Colonic mucosa (tissue), 4 donors: ENCODE measurements at regions not wholly inside any gene's neighbourhood (a gene's known extent, or its start where the extent isn't known, plus 50 kb on each side); places are given as distances from the start of the nearest gene placed in this dataset.

Source experiments
- DNase-seq: peaks from one replicate; pipeline ENCODE4 v3.0.0-alpha.2; 2020
- H3K27ac ChIP-seq: fragments of 200-600 bp; one replicate; pipeline ENCODE4 v1.8.0; 2021
- H3K27me3 ChIP-seq: fragments of 200-600 bp; one replicate; pipeline ENCODE4 v1.8.0; 2021
- H3K36me3 ChIP-seq: fragments of 200-600 bp; one replicate; pipeline ENCODE4 v1.8.0; 2021
- H3K4me1 ChIP-seq: fragments of 200-600 bp; one replicate; pipeline ENCODE4 v1.8.0; 2021; ENCODE audit warnings: mild to moderate bottlenecking
- H3K4me3 ChIP-seq: fragments of 200-600 bp; one replicate; pipeline ENCODE4 v1.8.0; 2021
- H3K9ac ChIP-seq, 2 donors: one replicate each; pipeline ENCODE4 v1.7.0; 2013; ENCODE audit warnings: control low read depth in 2 of 2, low read depth in 2 of 2, low read length in 2 of 2
- H3K9me3 ChIP-seq: fragments of 200-600 bp; one replicate; pipeline ENCODE4 v1.8.0; 2021
- CTCF ChIP-seq: fragments of 200-600 bp; IDR thresholded peaks from one replicate; pipeline ENCODE4 v1.8.0; 2022; ENCODE audit warnings: antibody characterized with exemption, mild to moderate bottlenecking
- intact Hi-C: fragments of 100-400 bp; cut with DNase I; formaldehyde crosslinking; loops from one replicate; pipeline ENCODE4 v1.14.1; 2022
- donor health status: healthy.
- donor health status: DM: no; HTN: no; CAD: no.
- donor health status: DM: no; HTN: no; CAD: no.

- DNase-seq, result no peak
- Histone ChIP-seq H3K9me3 (no peaks in the 10 kb centered on the region), H3K27ac (no peak overlapping the region), H3K27me3 (no peaks in the 10 kb centered on the region), H3K4me1 (no peaks in the 10 kb centered on the region), H3K36me3 (no peaks in the 10 kb centered on the region), H3K4me3 (no peak overlapping the region), H3K9ac (no peak overlapping the region)
- intact Hi-C loops, result no loop called here
- no peak for TF ChIP-seq CTCF
These were observed 64.0 kb upstream of the ZEB2 start for GRCh38 chr2:144583741-144584453.

DNA sequence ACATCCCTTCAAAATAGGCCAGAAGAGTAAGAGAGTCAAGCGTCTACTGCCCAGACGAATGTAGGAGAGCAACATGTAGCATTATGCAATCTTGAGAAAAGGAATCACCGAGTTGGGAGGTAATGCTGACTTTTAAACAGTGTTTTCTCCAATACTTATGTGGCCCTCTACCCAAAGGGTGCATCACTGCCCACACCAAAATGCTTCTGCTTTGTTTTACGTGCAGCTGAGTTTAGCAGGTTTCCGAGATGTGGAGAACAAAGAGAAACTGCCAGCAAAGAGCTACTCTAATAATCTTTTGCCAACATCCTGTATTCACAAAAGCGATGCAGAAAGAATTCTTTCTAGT lies 63.4 kb upstream of the ZEB2 start:
- no peak for DNase-seq
- H3K27me3 ChIP-seq, result no peaks in the 10 kb centered on the region
- no peak overlapping the region for H3K27ac ChIP-seq
- H3K36me3 ChIP-seq, result no peaks in the 10 kb centered on the region
- no peak overlapping the region for H3K4me3 ChIP-seq
- TF ChIP-seq CTCF, result no peak
- intact Hi-C loops, result no loop called here
- no peaks in the 10 kb centered on the region for H3K9me3 ChIP-seq
- H3K4me1 ChIP-seq, result no peaks in the 10 kb centered on the region
- H3K9ac ChIP-seq, result no peak overlapping the region

GRCh38 chr2:144582651-144583380 lies 62.9 kb upstream of the ZEB2 start:
- no peaks in the 10 kb centered on the region for H3K36me3 ChIP-seq
- H3K4me3 ChIP-seq, result no peak overlapping the region
- no peak for TF ChIP-seq CTCF
- no peak overlapping the region for H3K9ac ChIP-seq
- DNase-seq, result no peak
- no peaks in the 10 kb centered on the region for H3K27me3 ChIP-seq
- no peaks in the 10 kb centered on the region for H3K9me3 ChIP-seq
- intact Hi-C loops, result no loop called here
- no peak overlapping the region for H3K27ac ChIP-seq
- no peaks in the 10 kb centered on the region for H3K4me1 ChIP-seq

DNA sequence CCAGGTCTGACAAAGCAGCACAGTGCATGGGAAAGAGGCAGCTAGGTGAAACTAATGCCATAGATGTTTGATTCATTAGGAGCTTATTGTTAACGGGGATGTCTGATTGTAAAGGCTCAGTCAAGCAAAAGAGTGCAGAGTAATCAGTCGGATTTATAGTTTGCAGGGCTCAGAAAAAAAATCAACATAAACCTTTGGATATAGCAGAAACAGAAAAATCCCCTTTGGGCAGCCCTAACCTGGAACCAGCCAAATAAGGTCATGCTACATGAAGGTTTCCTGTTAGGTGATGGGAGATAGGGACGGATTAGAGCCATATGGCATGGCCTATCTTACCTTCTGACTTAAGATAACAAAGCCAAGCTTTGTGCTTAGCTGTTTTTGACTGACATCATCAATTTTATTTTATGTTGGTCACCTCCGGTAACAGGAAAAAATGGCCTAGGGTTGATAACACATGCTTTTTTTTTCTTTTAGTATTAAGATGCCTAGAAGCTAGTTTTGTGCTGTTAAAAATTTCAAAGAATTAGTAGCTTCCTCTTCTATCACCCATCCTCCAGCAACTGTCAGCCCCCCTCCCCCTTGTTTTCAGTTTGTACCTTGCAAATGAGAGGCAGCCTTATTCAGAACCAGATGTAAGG lies 60.7 kb upstream of the ZEB2 start:
- TF ChIP-seq CTCF, result no peak
- DNase-seq, result no peak
- Histone ChIP-seq H3K27me3 (no peaks in the 10 kb centered on the region), H3K27ac (no peak overlapping the region), H3K4me1 (no peaks in the 10 kb centered on the region), H3K9me3 (no peaks in the 10 kb centered on the region), H3K36me3 (no peaks in the 10 kb centered on the region), H3K4me3 (no peak overlapping the region), H3K9ac (no peak overlapping the region)
- intact Hi-C loops, result no loop called here

DNA sequence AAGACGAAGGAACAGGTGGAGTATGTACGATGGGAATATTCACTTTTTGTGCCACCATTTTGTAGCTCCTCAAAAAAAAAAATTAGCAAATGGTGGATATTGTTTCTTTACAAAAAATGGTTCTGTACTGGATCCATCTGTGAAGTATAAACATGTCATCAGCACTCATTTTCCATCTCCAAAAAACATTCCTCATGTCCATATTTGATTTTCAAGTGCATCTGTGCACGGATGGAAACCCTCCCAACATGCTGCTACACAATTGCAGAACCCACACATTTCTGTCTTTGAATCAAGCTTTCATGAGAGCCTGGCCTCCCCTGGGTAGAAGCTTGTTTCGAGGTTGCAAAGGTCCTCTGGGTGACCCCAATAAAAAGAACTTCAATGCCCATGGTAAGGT lies 59.6 kb upstream of the ZEB2 start:
- no peak for TF ChIP-seq CTCF
- Histone ChIP-seq H3K9me3 (no peaks in the 10 kb centered on the region), H3K27ac (no peak overlapping the region), H3K27me3 (no peaks in the 10 kb centered on the region), H3K9ac (no peak overlapping the region), H3K36me3 (no peaks in the 10 kb centered on the region), H3K4me1 (no peaks in the 10 kb centered on the region), H3K4me3 (no peak overlapping the region)
- intact Hi-C loops, result no loop called here
- no peak for DNase-seq
